GM23248 (cell line): ENCODE measurements at regions not wholly inside any gene's neighbourhood (a gene's known extent, or its start where the extent isn't known, plus 50 kb on each side); places are given as distances from the start of the nearest gene placed in this dataset.

Experiments
- EZH2 ChIP-seq: fragments of 200-600 bp; sonication (generic); IDR thresholded peaks from 2 replicates; pipeline ENCODE4 v1.6.1; 2018; ENCODE audit warnings: antibody characterized with exemption, mild to moderate bottlenecking; ENCODE audit not compliant: insufficient read depth, poor library complexity, severe bottlenecking
- EZH2phosphoT487 ChIP-seq: fragments of 200-600 bp; sonication (generic); IDR thresholded peaks from 2 replicates; pipeline ENCODE4 v1.6.1; 2018; ENCODE audit warnings: antibody characterized with exemption, moderate library complexity, mild to moderate bottlenecking, low read depth; ENCODE audit not compliant: insufficient read depth

DNA sequence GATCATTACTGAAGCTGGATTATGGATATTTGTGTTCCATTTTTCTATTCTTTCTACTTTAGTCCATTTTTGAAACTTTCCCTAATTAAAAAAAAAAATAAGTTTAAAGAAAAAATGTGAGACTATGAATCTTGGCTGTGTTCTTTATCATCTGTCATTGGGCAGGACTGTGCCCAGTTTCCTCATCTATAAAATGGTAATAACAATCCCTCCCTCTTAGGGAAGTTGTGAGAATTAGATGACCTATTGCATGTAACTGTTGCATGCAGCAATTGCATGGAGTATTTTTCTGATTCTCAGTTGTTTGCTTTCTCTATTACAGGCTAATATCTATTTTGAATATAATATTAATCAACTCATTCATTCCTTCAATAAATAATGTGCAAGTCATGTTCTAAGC, 108.2 kb upstream of the LOC128125822 start:
- no peak for TF ChIP-seq EZH2
- no peak for TF ChIP-seq EZH2phosphoT487
